GM20431 (cell line): ENCODE measurements at regions not wholly inside any gene's neighbourhood (a gene's known extent, or its start where the extent isn't known, plus 50 kb on each side); places are given as distances from the start of the nearest gene placed in this dataset.

ENCODE experiments used
- in situ Hi-C: fragments of 300-500 bp; cut with MseI, MboI; formaldehyde crosslinking; loops from one replicate; pipeline ENCODE4 v1.15.0; 2020; ENCODE audit warnings: low sequenced_read_pairs; ENCODE audit not compliant: unreplicated experiment

- in situ Hi-C loops, result no loop called here
These were observed 654.2 kb downstream of the OTOL1 start for GRCh38 chr3:162150790-162151189.

GRCh38 chr3:162152636-162153035 is 656.0 kb downstream of the OTOL1 start:
- in situ Hi-C loops, result no loop called here

DNA sequence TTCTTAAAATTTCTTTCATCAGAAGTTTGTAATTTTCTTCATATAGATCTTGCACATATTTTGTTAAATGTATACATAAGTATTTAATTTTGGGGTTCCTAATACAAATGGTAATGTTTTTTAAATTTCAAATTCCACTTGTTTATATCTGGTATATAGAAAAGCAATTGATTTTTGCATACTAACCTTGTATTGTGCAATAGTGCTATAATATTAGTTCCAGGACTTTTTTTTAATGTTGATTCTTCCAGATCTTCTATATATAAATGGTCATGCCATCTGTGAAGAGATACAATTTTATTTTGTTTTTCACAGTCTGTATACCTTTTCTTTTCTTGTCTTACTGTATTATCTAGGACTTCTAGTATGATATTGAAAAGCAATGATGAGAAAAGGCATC is 665.0 kb downstream of the OTOL1 start:
- in situ Hi-C loops, result no loop called here

GRCh38 chr3:162165346-162165745 is 668.7 kb downstream of the OTOL1 start:
- in situ Hi-C loops, result no loop called here

GRCh38 chr3:162166543-162166942 is 669.9 kb downstream of the OTOL1 start:
- in situ Hi-C loops, result no loop called here

GRCh38 chr3:162168715-162169114 is 672.1 kb downstream of the OTOL1 start:
- in situ Hi-C loops, result no loop called here

DNA sequence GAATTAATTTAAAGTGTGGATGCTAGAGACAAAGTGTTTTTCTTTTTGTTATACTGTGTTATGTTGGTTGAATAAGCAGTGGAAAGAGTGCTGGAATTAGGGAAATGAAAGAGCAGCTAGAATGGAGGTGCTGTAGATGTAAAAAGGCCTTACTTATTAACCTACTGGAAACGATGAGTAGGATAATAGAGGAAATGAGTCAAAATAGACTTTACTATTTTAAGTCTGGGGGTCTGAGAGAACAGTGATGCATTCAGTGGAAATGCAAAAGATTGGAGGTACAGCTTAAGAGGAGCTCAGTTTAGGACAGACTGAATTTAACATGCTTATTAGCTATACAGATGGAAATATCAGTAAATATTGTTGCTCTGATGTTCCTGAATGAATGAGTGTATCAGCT is 674.0 kb downstream of the OTOL1 start:
- in situ Hi-C loops, result no loop called here

GRCh38 chr3:162171970-162172369 is 675.4 kb downstream of the OTOL1 start:
- in situ Hi-C loops, result no loop called here

- in situ Hi-C loops, result no loop called here
These were observed 678.5 kb downstream of the OTOL1 start for GRCh38 chr3:162175145-162175544.

GRCh38 chr3:162175878-162176277 is 679.3 kb downstream of the OTOL1 start:
- in situ Hi-C loops, result no loop called here

GRCh38 chr3:162183440-162183839 is 686.8 kb downstream of the OTOL1 start:
- in situ Hi-C loops, result no loop called here

GRCh38 chr3:162192340-162193029 is 695.9 kb downstream of the OTOL1 start:
- in situ Hi-C loops, result no loop called here

DNA sequence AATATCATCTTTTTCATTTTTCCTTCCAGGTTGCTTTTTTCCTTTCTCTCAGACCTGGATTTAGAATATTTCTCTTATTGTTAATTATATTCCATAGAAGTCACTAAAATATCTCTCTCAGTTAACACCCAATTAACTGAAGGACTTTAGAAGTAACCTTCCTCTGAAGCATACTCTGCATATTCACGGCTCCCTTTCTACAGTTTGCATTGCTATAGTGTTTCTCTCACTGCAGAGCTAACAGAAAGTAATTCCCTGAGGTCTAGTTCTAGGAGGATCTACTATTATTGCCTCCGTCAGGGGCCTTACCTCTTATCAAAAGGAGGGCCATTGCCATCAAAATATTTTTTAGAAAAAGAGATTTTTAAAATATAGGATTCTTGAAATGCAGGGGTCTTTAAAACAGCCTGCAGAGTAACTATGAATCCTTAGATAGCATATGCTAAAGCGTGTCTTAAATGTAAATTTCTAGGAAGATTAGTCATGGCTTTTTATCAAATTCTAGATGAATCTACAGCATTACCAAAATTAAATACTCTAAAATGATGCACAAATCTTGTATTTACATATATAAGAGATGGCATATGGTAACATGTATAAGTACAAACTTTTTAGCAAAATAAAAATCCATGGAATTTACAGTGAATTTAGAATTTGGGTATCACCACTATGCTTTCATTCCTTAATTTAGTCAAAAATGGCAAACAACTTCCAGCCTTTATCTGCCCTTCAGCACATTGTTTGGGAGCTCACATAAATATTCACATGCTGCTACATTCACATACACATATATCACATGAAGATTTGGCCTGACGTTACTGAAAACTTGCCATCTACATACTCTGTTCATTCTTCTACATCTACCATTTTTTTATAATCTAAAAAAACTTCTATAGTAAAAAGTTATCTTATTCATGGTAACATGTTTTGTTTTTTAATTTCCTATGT is 696.8 kb downstream of the OTOL1 start:
- in situ Hi-C loops, result no loop called here

DNA sequence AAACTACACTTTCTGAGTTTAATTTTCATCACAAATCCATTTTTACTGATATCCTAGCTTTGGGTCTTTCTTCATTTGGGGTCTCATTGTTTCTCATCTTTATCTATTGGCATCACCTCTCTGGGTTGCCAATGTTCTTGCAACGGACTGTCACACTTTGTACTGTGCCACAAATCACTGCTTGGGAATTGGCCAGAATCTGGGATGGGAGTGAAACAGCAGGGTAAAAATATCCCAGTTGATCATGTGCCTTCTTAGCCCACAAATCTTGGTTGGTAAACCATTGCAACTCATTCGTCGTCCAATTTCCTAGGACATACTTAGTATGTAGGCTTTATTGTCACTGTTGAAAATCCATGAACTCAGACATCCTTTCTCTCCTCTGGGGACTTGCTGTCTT is 698.5 kb downstream of the OTOL1 start:
- in situ Hi-C loops, result no loop called here

DNA sequence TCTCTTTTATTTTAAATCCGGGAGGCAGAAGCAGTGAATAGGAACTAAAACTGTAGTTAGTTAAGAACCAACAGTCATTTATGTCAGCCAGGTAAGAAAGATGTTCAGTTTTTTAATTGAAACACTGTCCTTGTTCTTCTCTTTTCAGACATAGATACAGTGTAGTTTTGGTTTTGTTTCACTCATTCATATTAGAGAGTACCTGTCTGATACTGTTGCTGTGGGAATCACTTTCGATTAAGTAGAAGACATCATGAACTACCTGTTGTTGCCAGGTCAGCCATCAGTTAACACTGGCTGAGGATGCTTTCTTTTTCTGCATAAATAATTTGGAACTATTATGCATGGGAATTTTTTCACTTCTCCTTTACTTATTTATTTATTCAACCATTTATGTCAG is 700.4 kb downstream of the OTOL1 start:
- in situ Hi-C loops, result no loop called here

GRCh38 chr3:162200836-162201235 is 704.2 kb downstream of the OTOL1 start:
- in situ Hi-C loops, result no loop called here

- in situ Hi-C loops, result no loop called here
These were observed 710.0 kb downstream of the OTOL1 start for GRCh38 chr3:162206648-162207047.

DNA sequence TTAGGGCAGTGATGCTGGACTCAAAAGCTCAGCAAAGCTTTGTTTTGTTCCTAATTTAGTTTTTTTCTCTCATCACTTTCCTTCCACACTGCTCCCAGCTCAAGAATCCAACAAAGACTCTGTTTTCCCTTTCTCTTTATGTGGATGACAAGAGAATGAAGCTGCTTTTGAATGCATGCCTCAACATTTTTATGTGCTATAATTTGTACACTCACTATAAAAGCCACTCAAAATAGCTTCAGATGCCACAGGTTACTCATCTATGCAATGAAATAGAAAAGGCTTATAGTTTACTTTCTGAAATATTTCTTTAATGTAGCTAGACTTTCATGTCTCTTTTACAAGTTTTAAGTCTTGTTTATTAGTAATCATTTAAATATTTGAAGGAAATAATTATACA is 714.9 kb downstream of the OTOL1 start:
- in situ Hi-C loops, result no loop called here

- in situ Hi-C loops, result no loop called here
These were observed 716.6 kb downstream of the OTOL1 start for GRCh38 chr3:162213196-162213595.

- in situ Hi-C loops, result no loop called here
These were observed 717.3 kb downstream of the OTOL1 start for GRCh38 chr3:162213956-162214355.

DNA sequence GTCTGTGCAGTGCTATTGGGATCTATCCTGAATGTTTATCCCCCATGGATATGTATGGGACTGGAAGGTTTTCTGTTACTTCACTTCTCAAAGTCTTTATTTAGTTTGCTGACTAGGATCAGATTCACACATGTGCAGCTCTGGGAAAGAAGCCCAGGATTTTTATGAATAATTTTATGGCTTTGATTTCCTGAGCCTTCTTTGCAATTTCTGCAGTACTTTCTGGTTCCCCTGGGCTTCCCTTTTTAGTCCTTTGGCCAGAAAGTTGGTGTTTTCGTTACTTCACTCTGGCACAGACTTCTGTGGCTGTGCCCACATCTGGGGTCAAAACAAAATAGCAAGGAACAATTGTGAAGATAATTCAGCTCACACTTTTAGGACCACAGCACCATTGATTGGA is 721.0 kb downstream of the OTOL1 start:
- in situ Hi-C loops, result no loop called here
